Sigmoid colon (tissue), 6 donors: ENCODE measurements at regions not wholly inside any gene's neighbourhood (a gene's known extent, or its start where the extent isn't known, plus 50 kb on each side); places are given as distances from the start of the nearest gene placed in this dataset.
"Not testable (repeated sequence)": the region's sequence is repeated elsewhere in the genome, so short reads cannot be mapped to it uniquely, and the experiment has no call there.

Experiments used
- DNase-seq: peaks from one replicate; pipeline ENCODE4 v3.0.0-alpha.2; 2019
- H3K27ac ChIP-seq, 4 donors: fragments of 200-600 bp; sonication (generic); one replicate each; pipeline ENCODE4 v1.5.1; 2016 to 2019; ENCODE audit warnings: mild to moderate bottlenecking in 1 of 4
- H3K27me3 ChIP-seq, 3 donors: fragments of 200-600 bp; sonication (generic); one replicate each; pipeline ENCODE4 v1.5.1; 2019; ENCODE audit warnings: mild to moderate bottlenecking in 1 of 3
- H3K36me3 ChIP-seq, 4 donors: fragments of 200-600 bp; sonication (generic); one replicate each; pipeline ENCODE4 v1.5.1; 2016 to 2019
- H3K4me1 ChIP-seq, 4 donors: fragments of 200-600 bp; sonication (generic); one replicate each; pipeline ENCODE4 v1.5.1; 2017 to 2019
- H3K4me3 ChIP-seq, 4 donors: fragments of 200-600 bp; sonication (generic); one replicate each; pipeline ENCODE4 v1.5.1; 2017 to 2019; ENCODE audit warnings: mild to moderate bottlenecking in 2 of 4, moderate library complexity in 1 of 4
- H3K9me3 ChIP-seq, 4 donors: fragments of 200-600 bp in 3 of 4; sonication (generic) in 3 of 4; one replicate each; pipeline versions ENCODE4 v1.5.1 to v1.6.1; 2013 to 2019
- CTCF ChIP-seq, 4 experiments: fragments of 450-650 bp in 3 of 4; fragments of 200-600 bp in 1 of 4; IDR thresholded peaks; one replicate each; pipeline ENCODE4 v1.5.1; 2016 to 2019; ENCODE audit warnings: antibody characterized with exemption in 4 of 4, mild to moderate bottlenecking in 3 of 4, moderate library complexity in 2 of 4
- EP300 ChIP-seq, 4 donors: sonication (generic); formaldehyde crosslinking; IDR thresholded peaks; one replicate each; pipeline ENCODE4 v1.6.1; 2017; ENCODE audit warnings: antibody characterized with exemption in 4 of 4
- POLR2A ChIP-seq, 2 donors: fragments of 450-650 bp; IDR thresholded peaks; one replicate each; pipeline ENCODE4 v1.6.1; 2016; ENCODE audit warnings: antibody characterized with exemption in 2 of 2, mild to moderate bottlenecking in 2 of 2, moderate library complexity in 2 of 2
- POLR2AphosphoS5 ChIP-seq, 4 donors: sonication (generic); formaldehyde crosslinking; IDR thresholded peaks; one replicate each; pipeline ENCODE4 v1.6.1; 2017; ENCODE audit warnings: antibody characterized with exemption in 4 of 4
- WGBS, 2 donors: extraction: QIAGEN DNeasy Blood & Tissue Kit; methylation state at CpG; one replicate each; pipeline ENCODE4 v1.1.7; 2013; 5-methylcytosine and 5-hydroxymethylcytosine counted together
- intact Hi-C: fragments of 100-400 bp; cut with DNase I; formaldehyde crosslinking; loops from one replicate; pipeline ENCODE4 v1.15.1; 2023
- donor health status: healthy with polysubstance abuse.
- donor health status: healthy.

- H3K27me3 ChIP-seq = no peaks in the 10 kb centered on the region
- no peak overlapping the region for H3K27ac ChIP-seq
- intact Hi-C loops = no loop called here
- no peak overlapping the region for H3K4me3 ChIP-seq
- 76 to 84% methylated on average over 2 of the region's 2 CpGs for WGBS, 2 donors
- DNase-seq = no peak
- TF ChIP-seq CTCF (IDR thresholded peaks at IDR 0.05) (no peak), POLR2AphosphoS5 (IDR thresholded peaks at IDR 0.05) (no peak), POLR2A (IDR thresholded peaks at IDR 0.05) (no peak), EP300 (IDR thresholded peaks at IDR 0.05) (no peak)
- no peaks in the 10 kb centered on the region for H3K4me1 ChIP-seq
- no peaks in the 10 kb centered on the region for H3K9me3 ChIP-seq
- H3K36me3 ChIP-seq = no peaks in the 10 kb centered on the region
These were observed 68.3 kb upstream of the ALOX12 start for GRCh38 chr17:6927290-6928126.

- Histone ChIP-seq H3K4me3 (no peak overlapping the region), H3K27me3 (no peaks in the 10 kb centered on the region), H3K9me3 (no peaks in the 10 kb centered on the region), H3K4me1 (no peaks in the 10 kb centered on the region), H3K27ac (no peak overlapping the region), H3K36me3 (no peaks in the 10 kb centered on the region)
- no peak for DNase-seq
- intact Hi-C loops = no loop called here
- no peak for TF ChIP-seq POLR2AphosphoS5 (IDR thresholded peaks at IDR 0.05)
- TF ChIP-seq POLR2A (IDR thresholded peaks at IDR 0.05) = no peak
- TF ChIP-seq CTCF (IDR thresholded peaks at IDR 0.05) = no peak
- no peak for TF ChIP-seq EP300 (IDR thresholded peaks at IDR 0.05)
These were observed 67.7 kb upstream of the ALOX12 start for GRCh38 chr17:6928193-6928592.

GRCh38 chr17:6930749-6931148 is 65.1 kb upstream of the ALOX12 start:
- TF ChIP-seq POLR2A (IDR thresholded peaks at IDR 0.05) (no peak), EP300 (IDR thresholded peaks at IDR 0.05) (no peak), POLR2AphosphoS5 (IDR thresholded peaks at IDR 0.05) (no peak), CTCF (IDR thresholded peaks at IDR 0.05) (no peak)
- Histone ChIP-seq H3K27me3 (no peaks in the 10 kb centered on the region), H3K27ac (no peak overlapping the region), H3K4me3 (no peak overlapping the region), H3K9me3 (no peaks in the 10 kb centered on the region), H3K36me3 (no peaks in the 10 kb centered on the region), H3K4me1 (no peaks in the 10 kb centered on the region)
- no peak for DNase-seq
- intact Hi-C loops = no loop called here

GRCh38 chr17:6934544-6934943 is 61.3 kb upstream of the ALOX12 start:
- intact Hi-C loops, H3K36me3 ChIP-seq, H3K4me1 ChIP-seq, DNase-seq, H3K4me3 ChIP-seq, H3K27me3 ChIP-seq, H3K27ac ChIP-seq, H3K9me3 ChIP-seq: not testable (repeated sequence)
- 67 to 95% methylated on average over 2 of the region's 2 CpGs for WGBS, 2 donors

GRCh38 chr17:6936370-6937028 is 59.4 kb upstream of the ALOX12 start:
- no peaks in the 10 kb centered on the region for H3K36me3 ChIP-seq
- intact Hi-C loops = no loop called here
- H3K9me3 ChIP-seq = no peaks in the 10 kb centered on the region
- no peak for TF ChIP-seq POLR2A (IDR thresholded peaks at IDR 0.05)
- TF ChIP-seq EP300 (IDR thresholded peaks at IDR 0.05) = no peak
- peak in 3 of 4 donors; percentile 14 to 38 (median 33) for TF ChIP-seq POLR2AphosphoS5 (IDR thresholded peaks at IDR 0.05)
- TF ChIP-seq CTCF (IDR thresholded peaks at IDR 0.05) = no peak
- H3K27ac ChIP-seq = peak overlapping the region; percentile 40 to 60 (median 58)
- no peaks in the 10 kb centered on the region for H3K27me3 ChIP-seq
- peak overlapping the region; percentile 26 to 47 (median 42) for H3K4me3 ChIP-seq
- no peaks in the 10 kb centered on the region for H3K4me1 ChIP-seq
- peak; percentile 74 for DNase-seq
- 66 to 84% methylated on average over 8 of the region's 8 CpGs for WGBS, 2 donors
